B cell (primary cell): ENCODE measurements at regions not wholly inside any gene's neighbourhood (a gene's known extent, or its start where the extent isn't known, plus 50 kb on each side); places are given as distances from the start of the nearest gene placed in this dataset.

Source experiments
- CTCF ChIP-seq: fragments of 200-600 bp; IDR thresholded peaks from one replicate; pipeline ENCODE4 v1.8.0; 2022; ENCODE audit warnings: antibody characterized with exemption, mild to moderate bottlenecking
- EZH2 ChIP-seq: IDR thresholded peaks from 2 replicates; pipeline ENCODE4 v1.6.1; 2012; ENCODE audit warnings: borderline replicate concordance, low read depth, mild to moderate bottlenecking, moderate library complexity, low read length; ENCODE audit not compliant: insufficient read depth, poor library complexity, severe bottlenecking

GRCh38 chr15:96267463-96267862 is 63.0 kb upstream of the NR2F2 start:
- no peak for TF ChIP-seq CTCF
- TF ChIP-seq EZH2, result no peak
